ENCODE measurements at regions not wholly inside any gene's neighbourhood (a gene's known extent, or its start where the extent isn't known, plus 50 kb on each side); places are given as distances from the start of the nearest gene placed in this dataset.

DNA sequence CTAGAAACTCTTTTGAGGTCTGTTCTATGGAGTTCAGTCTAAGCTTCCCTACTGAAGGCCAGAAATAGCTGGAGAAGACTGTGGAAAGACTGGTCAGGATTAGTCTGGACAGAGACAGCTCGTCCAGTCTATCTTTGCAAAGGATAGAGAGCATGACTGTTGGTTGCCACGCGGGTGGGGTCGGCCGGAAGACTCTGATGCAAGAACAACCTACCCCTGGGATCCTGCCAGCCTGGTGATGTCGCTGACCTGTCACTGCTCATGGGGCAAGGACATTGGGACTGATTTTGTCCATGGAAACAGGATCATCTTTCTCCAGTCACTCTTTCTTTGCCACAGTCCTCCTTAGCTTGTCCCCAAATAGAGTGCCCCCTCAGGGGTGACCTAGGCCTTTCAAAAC, 337.6 kb upstream of the NPSR1 start:
- Histone ChIP-seq H3K36me3 (ENCODE audit: insufficient read depth, low read length) (no peaks in the 10 kb centered on the region), H3K9me3 (ENCODE audit: low read length) (no peaks in the 10 kb centered on the region), H3K4me3 (ENCODE audit: low read length) (no peak overlapping the region), H3K27me3 (ENCODE audit: insufficient read depth, low read length, poor library complexity, severe bottlenecking) (no peaks in the 10 kb centered on the region), H3K27ac (ENCODE audit: low read depth, low read length) (no peak overlapping the region), H3K4me1 (ENCODE audit: insufficient read depth, low read length) (no peaks in the 10 kb centered on the region)
- H3K36me3 Mint-ChIP-seq: no peaks in the 10 kb centered on the region
- H3K27me3 Mint-ChIP-seq: peaks cover 2 to 18% of the 10 kb centered on the region in 2 donors
- H3K27ac Mint-ChIP-seq: no peak overlapping the region
- POLR2A ChIA-PET: no interaction called here
- H3K4me1 Mint-ChIP-seq: peaks cover 2 to 5% (median 3%) of the 10 kb centered on the region in 3 donors
- peaks cover 0 to 3% (median 0%) of the 10 kb centered on the region in 5 donors for H3K9me3 Mint-ChIP-seq
- DNase-seq: no peak
- CTCF ChIA-PET: interaction anchor here (0.9 to 1.7 kb wide), 5 partner anchors 9 to 85 kb away, joined by 3 to 4 read pairs (median 3); no protein-coding TSS in a partner anchor
- H3K4me3 Mint-ChIP-seq: no peak overlapping the region

DNA sequence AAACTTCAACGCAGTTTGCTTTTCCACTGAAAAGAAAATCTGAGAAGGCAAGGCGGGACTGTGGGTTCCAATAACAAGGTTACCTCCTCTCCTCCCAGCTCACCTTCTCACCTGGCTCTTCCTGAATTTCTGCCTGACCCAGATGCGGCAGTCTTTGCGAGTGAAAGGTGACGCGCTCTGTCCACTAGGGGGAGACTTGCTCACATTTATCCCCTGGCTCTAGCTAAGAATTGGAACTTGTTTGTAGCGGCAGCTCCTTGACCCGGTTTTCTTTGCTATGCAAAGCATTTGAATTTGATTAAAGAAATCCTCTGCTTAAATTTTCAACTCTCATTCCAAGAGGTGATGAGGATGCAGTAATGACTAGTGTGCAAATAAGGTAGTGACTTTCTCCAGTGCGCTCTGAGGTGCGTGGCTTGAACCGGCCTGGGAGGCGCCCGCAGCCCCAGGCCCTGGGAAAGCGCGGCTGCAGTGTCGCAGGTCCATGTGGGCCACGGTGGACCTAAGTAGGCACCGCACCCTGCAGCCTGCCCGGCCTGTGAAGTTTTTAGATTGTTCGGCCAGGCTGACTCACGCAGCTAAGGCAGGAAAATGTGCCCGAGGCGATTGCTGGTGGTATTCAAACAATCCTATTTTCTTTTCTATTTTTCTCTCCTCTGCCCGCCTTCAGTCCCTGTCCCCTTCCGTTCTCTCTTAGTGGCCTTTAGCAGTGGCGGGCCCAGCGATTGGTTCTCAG, 336.9 kb upstream of the NPSR1 start:
- CTCF ChIA-PET: interaction anchor here (0.9 to 1.7 kb wide), 5 partner anchors 8 to 85 kb away, joined by 3 to 4 read pairs (median 3); no protein-coding TSS in a partner anchor
- Histone ChIP-seq H3K36me3 (ENCODE audit: insufficient read depth, low read length) (no peaks in the 10 kb centered on the region), H3K27ac (ENCODE audit: low read depth, low read length) (no peak overlapping the region), H3K4me1 (ENCODE audit: insufficient read depth, low read length) (no peaks in the 10 kb centered on the region), H3K4me3 (ENCODE audit: low read length) (no peak overlapping the region), H3K9me3 (ENCODE audit: low read length) (no peaks in the 10 kb centered on the region), H3K27me3 (ENCODE audit: insufficient read depth, low read length, poor library complexity, severe bottlenecking) (no peaks in the 10 kb centered on the region)
- peak overlapping the region in 4 of 7 donors; percentile 3 to 84 (median 41) for H3K4me3 Mint-ChIP-seq
- no peaks in the 10 kb centered on the region for H3K36me3 Mint-ChIP-seq
- POLR2A ChIA-PET: no interaction called here
- H3K27ac Mint-ChIP-seq: no peak overlapping the region
- peaks cover 0 to 2% (median 0%) of the 10 kb centered on the region in 5 donors for H3K9me3 Mint-ChIP-seq
- H3K4me1 Mint-ChIP-seq: peaks cover 2 to 5% (median 3%) of the 10 kb centered on the region in 3 donors
- H3K27me3 Mint-ChIP-seq: peaks cover 2 to 18% of the 10 kb centered on the region in 2 donors
- peak in 4 of 5 donors; percentile 3 to 45 (median 19) for DNase-seq

DNA sequence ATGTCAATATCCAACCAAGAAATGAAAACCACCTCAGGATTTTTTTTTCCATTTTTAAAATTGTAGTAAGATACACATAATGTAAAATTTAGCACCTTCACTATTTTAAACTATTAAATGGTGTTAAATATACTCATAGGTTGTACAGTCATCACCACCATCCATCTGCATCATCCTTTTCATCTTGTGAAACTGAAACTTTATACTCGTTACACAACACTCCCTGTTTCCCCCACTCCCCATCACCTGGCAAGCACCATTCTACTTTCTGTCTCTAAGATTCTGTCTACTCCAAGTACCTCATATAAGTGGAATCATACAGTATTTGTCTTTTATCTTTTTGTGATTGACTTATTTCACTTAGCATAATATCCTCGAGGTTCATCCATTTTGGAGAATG, 335.2 kb upstream of the NPSR1 start:
- no peaks in the 10 kb centered on the region for H3K27me3 ChIP-seq (ENCODE audit: insufficient read depth, low read length, poor library complexity, severe bottlenecking)
- H3K36me3 Mint-ChIP-seq: no peaks in the 10 kb centered on the region
- POLR2A ChIA-PET: no interaction called here

DNA sequence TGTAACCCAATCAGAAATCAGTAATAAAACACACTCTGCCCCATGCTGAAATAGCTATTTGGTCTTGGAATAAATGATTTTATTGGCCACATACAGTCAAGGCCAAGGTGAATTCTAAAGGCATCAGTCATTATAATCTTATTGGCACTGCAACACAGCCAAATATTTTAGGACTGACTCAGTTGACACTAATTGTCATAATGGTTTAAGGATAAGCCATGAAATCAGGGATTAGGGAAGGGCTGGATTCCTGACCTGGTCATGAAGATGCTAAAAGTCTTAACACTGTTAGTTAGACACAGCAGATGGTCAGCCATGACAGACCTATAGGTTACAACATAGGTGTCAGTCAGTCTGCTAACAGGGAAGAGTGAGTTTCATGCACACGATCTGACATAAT, 330.3 kb upstream of the NPSR1 start:
- Mint-ChIP-seq H3K27me3 (peaks cover 0 to 4% of the 10 kb centered on the region in 2 donors), H3K36me3 (no peaks in the 10 kb centered on the region), H3K4me3 (no peak overlapping the region), H3K9me3 (no peaks in the 10 kb centered on the region), H3K27ac (no peak overlapping the region), H3K4me1 (no peaks in the 10 kb centered on the region)
- no peak for DNase-seq
- Histone ChIP-seq H3K36me3 (ENCODE audit: insufficient read depth, low read length) (no peaks in the 10 kb centered on the region), H3K4me3 (ENCODE audit: low read length) (no peak overlapping the region), H3K27ac (ENCODE audit: low read depth, low read length) (no peak overlapping the region), H3K4me1 (ENCODE audit: insufficient read depth, low read length) (no peaks in the 10 kb centered on the region), H3K9me3 (ENCODE audit: low read length) (no peaks in the 10 kb centered on the region), H3K27me3 (ENCODE audit: insufficient read depth, low read length, poor library complexity, severe bottlenecking) (no peaks in the 10 kb centered on the region)
- POLR2A ChIA-PET: no interaction called here
- CTCF ChIA-PET: no interaction called here

More for the DNA sequence above, 335.2 kb upstream of the NPSR1 start:
- H3K4me1 Mint-ChIP-seq: peaks cover 2 to 5% (median 3%) of the 10 kb centered on the region in 3 donors
- CTCF ChIA-PET: no interaction called here
- Histone ChIP-seq H3K27ac (ENCODE audit: low read depth, low read length) (no peak overlapping the region), H3K36me3 (ENCODE audit: insufficient read depth, low read length) (no peaks in the 10 kb centered on the region), H3K4me3 (ENCODE audit: low read length) (no peak overlapping the region), H3K9me3 (ENCODE audit: low read length) (no peaks in the 10 kb centered on the region), H3K4me1 (ENCODE audit: insufficient read depth, low read length) (no peaks in the 10 kb centered on the region)
- no peak overlapping the region for H3K4me3 Mint-ChIP-seq
- H3K27ac Mint-ChIP-seq: no peak overlapping the region
- peaks cover 0 to 2% (median 0%) of the 10 kb centered on the region in 5 donors for H3K9me3 Mint-ChIP-seq
- peaks cover 2 to 18% of the 10 kb centered on the region in 2 donors for H3K27me3 Mint-ChIP-seq
- no peak for DNase-seq

DNA sequence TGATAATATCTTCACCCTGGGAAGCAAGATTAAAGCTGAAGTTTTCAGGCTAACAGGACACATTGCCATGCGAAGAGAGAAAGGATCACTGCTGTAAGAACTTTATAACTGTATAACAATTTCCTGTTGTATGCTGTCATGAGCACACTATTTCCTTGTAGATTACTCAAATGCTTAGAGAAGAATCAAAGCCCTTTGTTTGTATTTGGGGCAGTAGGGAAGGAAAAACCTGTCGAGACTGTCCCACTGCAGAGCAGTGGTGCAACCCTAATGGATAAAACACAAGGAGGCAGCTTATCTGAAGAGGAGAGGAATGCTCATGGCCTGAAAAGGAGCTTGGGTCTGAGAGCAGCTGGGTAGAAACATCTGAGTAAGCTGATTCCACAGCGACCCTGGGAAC, 327.7 kb upstream of the NPSR1 start:
- Mint-ChIP-seq H3K9me3 (peaks cover 0 to 6% (median 0%) of the 10 kb centered on the region in 5 donors), H3K4me1 (no peaks in the 10 kb centered on the region), H3K27me3 (no peaks in the 10 kb centered on the region), H3K36me3 (no peaks in the 10 kb centered on the region), H3K4me3 (no peak overlapping the region), H3K27ac (no peak overlapping the region)
- Histone ChIP-seq H3K27ac (ENCODE audit: low read depth, low read length) (no peak overlapping the region), H3K27me3 (ENCODE audit: insufficient read depth, low read length, poor library complexity, severe bottlenecking) (no peaks in the 10 kb centered on the region), H3K9me3 (ENCODE audit: low read length) (no peaks in the 10 kb centered on the region), H3K4me1 (ENCODE audit: insufficient read depth, low read length) (no peaks in the 10 kb centered on the region), H3K4me3 (ENCODE audit: low read length) (no peak overlapping the region), H3K36me3 (ENCODE audit: insufficient read depth, low read length) (no peaks in the 10 kb centered on the region)
- POLR2A ChIA-PET: no interaction called here
- DNase-seq: no peak
- CTCF ChIA-PET: no interaction called here

DNA sequence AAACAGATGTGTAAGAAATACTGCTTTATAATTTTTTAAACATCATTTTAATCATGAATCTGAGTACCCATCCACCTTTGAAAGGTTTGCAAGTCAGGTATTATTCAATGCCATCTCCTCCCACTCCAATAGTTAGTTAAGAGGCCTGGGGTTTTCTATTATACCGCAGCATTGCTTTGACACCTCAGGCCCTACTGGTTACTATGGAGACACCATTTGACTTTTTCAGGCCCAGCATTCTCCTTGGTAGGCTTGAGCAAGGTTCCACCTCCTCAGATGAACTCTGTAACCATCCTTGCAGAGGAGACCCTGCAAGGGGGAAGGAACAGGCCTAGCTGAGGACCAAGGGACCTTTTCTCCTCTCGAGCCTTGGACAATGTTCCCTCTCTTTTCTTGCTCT, 326.9 kb upstream of the NPSR1 start:
- no peak for DNase-seq
- ChIA-PET POLR2A (no interaction called here), CTCF (no interaction called here)
- H3K27ac ChIP-seq (ENCODE audit: low read depth, low read length): no peak overlapping the region
- H3K27ac Mint-ChIP-seq: no peak overlapping the region
- H3K9me3 ChIP-seq (ENCODE audit: low read length): no peaks in the 10 kb centered on the region
- H3K36me3 ChIP-seq (ENCODE audit: insufficient read depth, low read length): no peaks in the 10 kb centered on the region
- no peaks in the 10 kb centered on the region for H3K4me1 Mint-ChIP-seq
- no peaks in the 10 kb centered on the region for H3K36me3 Mint-ChIP-seq
- no peaks in the 10 kb centered on the region for H3K27me3 ChIP-seq (ENCODE audit: insufficient read depth, low read length, poor library complexity, severe bottlenecking)
- no peaks in the 10 kb centered on the region for H3K4me1 ChIP-seq (ENCODE audit: insufficient read depth, low read length)
- H3K4me3 Mint-ChIP-seq: no peak overlapping the region
- H3K27me3 Mint-ChIP-seq: no peaks in the 10 kb centered on the region
- H3K9me3 Mint-ChIP-seq: peaks cover 0 to 6% (median 0%) of the 10 kb centered on the region in 5 donors
- H3K4me3 ChIP-seq (ENCODE audit: low read length): no peak overlapping the region

DNA sequence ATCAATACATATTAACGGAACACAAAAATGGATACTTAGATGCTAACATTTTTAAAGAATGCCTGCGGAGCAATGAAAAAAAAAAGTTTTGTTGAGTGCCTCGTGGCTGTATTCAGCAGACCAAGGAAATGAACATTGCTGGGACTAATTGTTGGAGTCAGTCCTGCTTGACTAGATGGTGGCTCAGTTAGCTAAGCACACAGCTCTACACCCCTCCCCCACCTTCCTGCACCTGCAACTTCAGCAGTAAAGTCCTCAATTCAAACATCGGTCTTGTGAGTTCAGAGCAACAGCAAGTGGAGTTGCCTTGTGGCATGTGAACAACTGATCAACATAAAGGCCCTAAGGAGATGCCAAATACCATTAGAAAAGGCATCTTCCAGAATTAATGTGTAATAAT, 326.0 kb upstream of the NPSR1 start:
- DNase-seq: no peak
- POLR2A ChIA-PET: no interaction called here
- no peak overlapping the region for H3K27ac Mint-ChIP-seq

DNA sequence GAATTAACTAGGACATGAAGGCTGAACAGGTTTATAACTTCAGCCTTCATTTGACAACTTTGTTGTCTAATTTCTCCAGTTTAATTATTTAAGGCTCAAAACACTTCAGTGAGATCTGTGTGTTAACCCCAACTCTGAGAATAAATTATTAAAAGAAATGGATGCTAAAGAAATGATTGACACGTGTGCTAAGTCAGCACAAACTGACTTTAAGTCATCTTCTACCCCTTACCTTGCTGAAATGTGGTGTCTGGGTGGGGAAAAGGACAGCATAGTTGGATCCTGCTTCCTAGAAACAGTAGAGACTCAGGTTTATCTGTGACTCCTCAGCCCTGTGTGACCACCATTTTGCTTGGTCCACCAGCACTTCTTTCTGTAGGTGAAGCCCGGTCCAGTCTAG, 324.8 kb upstream of the NPSR1 start:
- H3K4me3 ChIP-seq (ENCODE audit: low read length): no peak overlapping the region
- Mint-ChIP-seq H3K9me3 (peaks cover 0 to 14% (median 3%) of the 10 kb centered on the region in 5 donors), H3K27me3 (no peaks in the 10 kb centered on the region), H3K4me1 (no peaks in the 10 kb centered on the region), H3K36me3 (no peaks in the 10 kb centered on the region), H3K4me3 (no peak overlapping the region), H3K27ac (no peak overlapping the region)
- ChIA-PET POLR2A (no interaction called here), CTCF (no interaction called here)
- no peak for DNase-seq
- no peaks in the 10 kb centered on the region for H3K9me3 ChIP-seq (ENCODE audit: low read length)
- no peaks in the 10 kb centered on the region for H3K4me1 ChIP-seq (ENCODE audit: insufficient read depth, low read length)
- no peaks in the 10 kb centered on the region for H3K27me3 ChIP-seq (ENCODE audit: insufficient read depth, low read length, poor library complexity, severe bottlenecking)
- no peaks in the 10 kb centered on the region for H3K36me3 ChIP-seq (ENCODE audit: insufficient read depth, low read length)
- no peak overlapping the region for H3K27ac ChIP-seq (ENCODE audit: low read depth, low read length)

More for the DNA sequence above, 326.0 kb upstream of the NPSR1 start:
- H3K36me3 Mint-ChIP-seq: no peaks in the 10 kb centered on the region
- Histone ChIP-seq H3K4me1 (ENCODE audit: insufficient read depth, low read length) (no peaks in the 10 kb centered on the region), H3K27ac (ENCODE audit: low read depth, low read length) (no peak overlapping the region), H3K27me3 (ENCODE audit: insufficient read depth, low read length, poor library complexity, severe bottlenecking) (no peaks in the 10 kb centered on the region), H3K9me3 (ENCODE audit: low read length) (no peaks in the 10 kb centered on the region), H3K4me3 (ENCODE audit: low read length) (no peak overlapping the region), H3K36me3 (ENCODE audit: insufficient read depth, low read length) (no peaks in the 10 kb centered on the region)
- no peak overlapping the region for H3K4me3 Mint-ChIP-seq
- H3K9me3 Mint-ChIP-seq: peaks cover 0 to 6% (median 0%) of the 10 kb centered on the region in 5 donors
- no peaks in the 10 kb centered on the region for H3K4me1 Mint-ChIP-seq
- CTCF ChIA-PET: no interaction called here
- H3K27me3 Mint-ChIP-seq: no peaks in the 10 kb centered on the region
